GM21390 (cell line): ENCODE measurements at regions not wholly inside any gene's neighbourhood (a gene's known extent, or its start where the extent isn't known, plus 50 kb on each side); places are given as distances from the start of the nearest gene placed in this dataset.
A peak's percentile ranks its signal among the peaks of the same experiment; 100 is the strongest.
"Not testable (repeated sequence)": the region's sequence is repeated elsewhere in the genome, so short reads cannot be mapped to it uniquely, and the experiment has no call there.

Experiments used
- ATAC-seq: cut with Tn5 transposase; IDR thresholded peaks from one replicate; pipeline ENCODE4 v1.9.1; 2021; ENCODE audit not compliant: unreplicated experiment

DNA sequence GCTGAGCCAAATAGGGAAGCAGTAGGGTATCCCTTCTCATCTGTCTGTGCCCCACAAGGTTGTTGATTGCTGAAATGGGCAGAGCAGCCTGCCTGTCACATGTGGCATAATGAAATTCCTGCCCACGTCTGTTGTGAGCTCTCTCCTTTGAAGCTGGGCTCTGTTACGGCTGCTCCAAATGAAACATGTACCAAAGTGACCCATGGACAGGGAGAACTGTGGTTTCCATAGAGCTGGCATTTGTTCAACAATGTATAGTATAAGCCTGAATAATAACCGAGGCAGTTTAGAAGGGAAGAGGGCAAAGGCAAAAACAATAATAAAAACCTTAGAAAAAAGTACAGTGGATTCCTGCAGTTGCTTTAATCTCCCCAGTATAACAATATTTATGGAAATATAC is 149.7 kb downstream of the LYPLAL1 start:
- ATAC-seq = no peak

DNA sequence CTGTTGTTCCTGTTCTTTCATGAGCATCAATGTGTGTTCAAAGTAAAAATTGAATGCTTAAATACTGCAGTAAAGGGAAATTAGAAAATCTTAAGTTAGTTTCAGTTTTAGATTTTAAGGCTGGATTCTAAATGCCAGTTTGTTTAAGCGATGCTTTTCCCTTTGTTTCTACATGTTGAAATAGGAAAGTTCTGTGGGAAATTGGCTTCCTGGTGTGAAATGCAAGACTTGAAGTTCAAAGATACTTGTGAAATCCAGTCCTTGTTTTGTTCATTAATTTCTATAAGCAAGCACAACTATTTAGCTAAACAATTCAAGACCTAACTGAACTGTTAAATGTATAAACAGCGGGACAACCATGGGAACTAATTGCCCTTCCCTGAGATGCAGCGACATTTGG is 149.1 kb downstream of the LYPLAL1 start:
- ATAC-seq = no peak

DNA sequence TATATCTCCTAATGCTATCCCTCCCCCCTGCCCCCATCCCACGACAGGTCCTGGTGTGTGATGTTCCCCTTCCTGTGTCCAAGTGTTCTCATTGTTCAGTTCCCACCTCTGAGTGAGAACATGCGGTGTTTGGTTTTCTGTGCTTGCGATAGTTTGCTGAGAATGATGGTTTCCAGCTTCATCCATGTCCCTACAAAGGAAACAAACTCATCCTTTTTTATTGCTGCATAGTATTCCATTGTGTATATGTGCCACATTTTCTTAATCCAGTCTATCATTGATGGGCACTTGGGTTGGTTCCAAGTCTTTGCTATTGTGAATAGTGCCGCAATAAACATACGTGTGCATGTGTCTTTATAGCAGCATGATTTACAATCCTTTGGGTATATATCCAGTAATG is 146.9 kb downstream of the LYPLAL1 start:
- not testable (repeated sequence) for ATAC-seq

DNA sequence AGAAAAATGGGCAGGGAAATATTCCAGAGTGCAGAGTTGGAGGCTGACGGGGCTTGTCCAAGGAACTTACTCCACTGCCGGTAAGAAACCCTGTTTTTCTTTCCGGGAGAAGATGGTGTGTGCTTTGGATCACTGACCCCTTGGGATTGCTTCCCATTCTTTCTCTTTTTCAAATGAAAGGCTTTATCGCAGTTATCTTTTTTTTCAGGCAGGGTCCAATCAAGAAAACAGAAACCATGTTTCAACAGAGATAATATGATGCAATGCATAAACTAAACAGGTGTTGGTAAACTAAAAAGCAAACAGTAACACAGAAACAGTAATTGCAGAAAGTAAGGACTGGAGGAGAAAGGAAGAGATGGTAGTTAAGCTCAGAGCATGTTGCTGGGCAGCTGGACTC is 145.1 kb downstream of the LYPLAL1 start:
- no peak for ATAC-seq

DNA sequence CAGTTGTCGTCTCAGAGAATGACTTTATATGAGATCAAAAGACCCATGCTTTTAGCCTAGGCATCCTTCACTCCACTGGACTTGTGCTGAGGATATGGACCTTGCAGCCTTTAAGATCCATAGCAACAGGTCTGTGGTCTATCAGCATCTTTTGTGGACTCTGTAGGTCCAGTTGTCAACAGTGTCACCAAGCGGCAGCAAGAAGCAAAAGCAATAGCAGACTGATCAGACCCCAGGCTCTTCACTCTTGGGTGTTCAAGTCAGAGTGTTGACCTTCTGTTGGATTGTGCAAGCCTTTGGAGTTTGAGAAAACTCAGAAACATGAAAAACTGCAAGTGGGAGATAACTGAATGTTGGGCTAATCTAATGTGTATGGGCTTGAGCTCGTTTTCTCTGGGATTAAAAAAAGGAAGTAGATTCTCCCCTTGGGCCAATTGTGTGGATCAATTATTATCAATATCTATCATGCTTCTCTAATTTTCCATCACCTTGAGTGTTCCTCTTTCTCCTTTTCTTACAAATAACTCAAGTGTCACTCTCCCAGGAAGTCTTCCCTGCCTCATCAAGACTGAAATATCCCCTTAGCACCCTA is 144.2 kb downstream of the LYPLAL1 start:
- peak; percentile 74 for ATAC-seq

DNA sequence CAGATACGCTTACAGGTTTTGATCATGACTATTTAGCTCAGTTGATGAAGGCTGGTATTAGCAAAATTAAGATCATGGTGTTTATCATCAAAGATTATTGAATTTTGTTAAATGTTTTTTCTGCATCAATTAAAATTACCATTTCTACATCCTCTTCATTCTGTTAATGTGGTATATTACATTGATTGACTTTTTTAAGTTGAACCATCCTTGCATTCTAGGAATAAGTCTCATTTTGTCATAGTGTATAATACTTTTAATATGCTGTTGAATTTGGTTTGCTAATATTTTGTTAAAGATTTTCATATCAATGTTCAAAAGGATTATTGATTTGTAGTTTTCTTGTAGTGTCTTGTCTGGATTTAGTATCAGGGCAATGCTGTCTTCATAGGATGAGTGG is 142.4 kb downstream of the LYPLAL1 start:
- no peak for ATAC-seq

DNA sequence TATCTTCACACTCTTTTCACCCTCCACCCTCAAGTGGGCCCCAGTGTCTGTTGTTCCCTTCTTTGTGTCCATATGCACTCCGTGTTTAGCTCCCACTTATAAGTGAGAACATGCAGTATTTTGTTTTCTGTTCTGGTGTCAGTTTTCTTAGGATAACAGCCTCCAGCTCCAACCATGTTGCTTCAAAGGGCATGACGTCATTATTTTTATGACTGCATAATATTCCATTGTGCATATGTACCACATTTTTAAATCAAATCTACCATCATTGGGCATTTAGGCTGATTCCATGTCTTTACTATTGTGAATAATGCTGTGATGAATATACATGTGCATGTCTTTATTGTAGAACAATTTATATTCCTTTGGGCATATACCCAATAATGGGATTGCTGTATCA is 140.3 kb downstream of the LYPLAL1 start:
- no peak for ATAC-seq

DNA sequence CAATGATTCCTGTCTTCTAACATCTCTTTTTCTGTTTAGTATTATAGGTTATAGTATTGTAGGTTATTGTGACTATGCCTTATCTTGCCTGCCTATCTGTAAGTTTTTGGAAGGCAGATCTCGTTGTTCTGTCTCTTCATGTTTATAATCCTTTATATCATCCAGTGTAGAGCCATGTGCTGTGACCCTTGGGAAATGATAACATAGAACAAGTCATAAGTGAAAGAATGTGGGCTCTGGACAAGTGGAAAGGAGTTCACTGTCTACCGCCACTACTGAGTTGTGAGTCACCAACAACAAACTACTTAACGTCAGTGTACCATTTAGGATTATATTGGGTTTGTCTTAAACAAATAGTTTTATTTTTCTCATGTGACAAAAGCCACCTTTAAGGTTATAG is 139.3 kb downstream of the LYPLAL1 start:
- no peak for ATAC-seq

DNA sequence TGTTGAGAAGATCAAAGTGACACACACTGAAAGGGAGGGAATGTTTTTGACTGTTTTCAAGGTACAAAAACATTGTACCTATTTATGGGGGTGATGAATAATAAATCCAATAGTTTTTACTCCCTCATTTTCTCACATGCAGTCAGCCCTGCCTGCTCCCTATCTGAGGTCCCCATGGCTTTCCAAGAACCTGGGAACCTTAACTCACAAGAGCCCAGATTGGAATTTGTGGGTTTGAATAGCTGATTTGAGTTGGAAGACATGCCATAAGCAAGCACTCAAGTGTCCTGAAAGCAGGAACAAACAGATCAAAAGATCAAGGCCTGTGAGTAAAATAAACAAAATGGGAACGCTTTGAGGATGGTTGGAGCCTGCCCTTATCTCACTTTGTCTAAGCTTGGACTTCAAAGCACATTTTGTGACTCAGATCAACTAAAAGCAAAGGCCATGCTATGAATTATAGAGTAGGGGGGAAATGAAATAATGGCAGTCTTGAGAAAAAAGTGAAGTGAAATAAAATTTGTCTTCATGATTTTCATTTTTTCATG is 136.6 kb downstream of the LYPLAL1 start:
- no peak for ATAC-seq

DNA sequence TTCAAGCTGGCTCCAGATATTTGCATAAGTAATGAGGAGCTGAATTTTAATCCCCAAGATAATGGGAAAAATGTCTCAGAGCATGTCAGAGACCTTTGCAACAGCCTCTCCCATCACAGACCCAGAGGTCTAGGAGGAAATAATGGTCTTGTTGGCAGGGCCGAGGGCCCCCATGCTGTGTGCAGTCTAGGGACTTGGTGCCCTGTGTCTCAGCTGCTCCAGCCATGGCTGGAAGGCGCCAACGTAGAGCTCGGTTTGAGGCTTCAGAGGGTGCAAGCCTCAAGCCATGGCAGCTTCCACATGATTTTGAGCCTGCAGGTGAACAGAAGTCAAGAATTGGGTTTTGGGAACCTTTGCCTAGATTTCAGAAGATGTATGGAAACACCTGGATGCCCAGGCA is 134.7 kb downstream of the LYPLAL1 start:
- ATAC-seq = no peak

DNA sequence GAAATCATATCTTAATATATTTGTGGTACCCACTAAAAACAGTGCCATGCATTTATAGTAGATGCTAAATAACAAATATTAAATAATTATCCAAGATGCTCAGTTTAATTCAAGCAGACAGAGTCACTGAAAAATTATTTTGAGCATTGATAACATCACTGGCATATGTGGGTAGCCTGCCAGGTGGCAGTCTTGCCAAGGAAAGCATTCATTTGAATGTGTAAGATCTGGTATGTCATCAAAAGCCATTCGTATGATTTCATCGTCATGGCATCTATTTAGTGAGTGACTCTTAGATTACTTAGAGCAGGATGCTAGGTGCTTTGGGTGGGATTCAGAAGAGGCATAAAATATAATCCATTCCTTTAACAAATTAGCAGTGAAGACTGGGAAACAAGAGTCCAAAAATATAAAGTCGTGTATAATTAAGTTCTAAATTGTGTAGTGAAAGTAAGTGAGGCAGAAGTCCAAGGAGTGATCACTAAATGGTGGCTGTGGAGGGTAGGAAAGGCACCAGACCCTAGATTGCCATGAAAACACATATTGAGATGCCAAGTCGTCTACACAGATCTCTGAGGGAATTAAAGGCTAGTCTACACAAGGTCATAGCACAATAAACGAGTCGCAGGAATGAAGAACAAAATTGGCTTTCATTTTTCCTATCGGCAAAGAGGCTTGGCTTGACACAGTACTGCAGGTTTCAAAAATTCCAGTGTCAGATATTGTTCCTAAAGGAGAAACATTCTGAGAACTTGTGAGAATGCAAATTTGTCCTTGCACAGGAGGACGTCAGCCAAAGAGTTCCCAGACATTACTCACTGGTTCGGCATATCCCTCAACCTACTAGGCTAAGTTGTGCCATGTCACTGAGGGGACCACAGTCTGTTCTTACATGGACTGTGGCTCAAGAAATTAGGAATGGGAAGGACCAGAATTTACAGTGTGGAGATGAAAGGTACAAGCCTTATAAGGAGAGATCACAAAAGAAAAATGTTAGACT is 130.8 kb downstream of the LYPLAL1 start:
- no peak for ATAC-seq

DNA sequence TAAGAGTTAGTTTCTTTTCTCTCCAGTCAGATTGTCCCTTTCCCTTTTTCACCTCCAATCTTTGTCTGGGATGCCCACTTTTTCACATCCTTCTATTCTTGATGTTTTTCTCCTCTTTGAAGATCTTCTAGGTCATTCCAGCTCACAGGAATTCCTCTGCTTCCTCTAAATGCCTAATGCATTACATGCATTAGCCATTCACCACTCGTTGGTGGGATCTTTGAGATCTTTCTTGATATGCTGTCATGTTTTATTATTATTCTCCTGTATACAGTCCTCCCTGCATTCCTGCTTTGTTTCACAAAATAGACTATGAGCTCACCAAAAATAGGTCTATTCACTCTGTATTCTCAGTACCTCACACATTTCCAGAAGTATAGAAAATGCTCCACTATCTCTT is 129.0 kb downstream of the LYPLAL1 start:
- no peak for ATAC-seq

DNA sequence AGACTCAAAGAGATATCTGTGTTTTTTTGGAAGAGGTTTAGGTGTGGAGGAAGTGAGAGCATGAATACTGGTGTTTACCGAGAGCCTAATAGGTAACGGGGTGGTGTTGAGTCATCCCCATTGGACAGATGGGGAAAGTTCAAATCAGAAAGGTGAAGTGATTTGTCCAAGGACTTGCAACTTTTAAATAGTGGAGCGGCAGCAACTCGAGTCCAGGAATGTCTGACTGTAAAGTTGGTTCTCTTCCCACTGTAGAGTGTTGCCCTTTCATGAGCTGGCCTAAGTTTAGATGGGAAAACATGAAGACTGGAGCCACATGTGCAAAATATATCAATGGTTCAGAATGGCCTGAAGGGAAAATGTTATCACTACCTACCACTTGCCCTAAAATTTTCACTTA is 125.7 kb downstream of the LYPLAL1 start:
- ATAC-seq = no peak

DNA sequence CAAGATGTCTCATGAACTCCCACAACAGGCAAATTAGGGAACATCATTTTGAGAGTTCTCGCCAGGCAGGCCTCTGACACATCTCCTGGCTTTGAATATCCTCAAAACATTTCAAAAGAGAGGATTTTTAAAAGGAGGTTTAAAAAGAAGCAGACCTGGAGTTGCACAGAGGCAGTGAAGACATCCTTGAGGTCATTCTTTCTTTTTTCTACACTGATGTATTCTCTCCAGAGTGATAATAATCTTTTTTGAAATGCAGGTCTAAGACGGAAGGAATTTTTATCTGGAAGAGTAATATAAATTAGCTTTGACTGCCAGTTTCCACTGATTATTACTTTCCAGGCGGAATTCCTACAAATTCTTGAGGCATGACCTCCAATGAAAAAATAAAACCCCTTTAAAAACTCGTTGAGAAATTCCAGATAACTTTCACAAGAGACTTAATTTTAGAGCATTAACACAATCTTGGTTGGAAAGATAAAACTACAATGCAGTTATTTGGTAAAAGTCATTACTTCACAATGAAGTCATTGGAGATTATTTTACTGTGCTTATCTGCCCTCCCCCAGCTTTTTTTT is 125.0 kb downstream of the LYPLAL1 start:
- no peak for ATAC-seq

DNA sequence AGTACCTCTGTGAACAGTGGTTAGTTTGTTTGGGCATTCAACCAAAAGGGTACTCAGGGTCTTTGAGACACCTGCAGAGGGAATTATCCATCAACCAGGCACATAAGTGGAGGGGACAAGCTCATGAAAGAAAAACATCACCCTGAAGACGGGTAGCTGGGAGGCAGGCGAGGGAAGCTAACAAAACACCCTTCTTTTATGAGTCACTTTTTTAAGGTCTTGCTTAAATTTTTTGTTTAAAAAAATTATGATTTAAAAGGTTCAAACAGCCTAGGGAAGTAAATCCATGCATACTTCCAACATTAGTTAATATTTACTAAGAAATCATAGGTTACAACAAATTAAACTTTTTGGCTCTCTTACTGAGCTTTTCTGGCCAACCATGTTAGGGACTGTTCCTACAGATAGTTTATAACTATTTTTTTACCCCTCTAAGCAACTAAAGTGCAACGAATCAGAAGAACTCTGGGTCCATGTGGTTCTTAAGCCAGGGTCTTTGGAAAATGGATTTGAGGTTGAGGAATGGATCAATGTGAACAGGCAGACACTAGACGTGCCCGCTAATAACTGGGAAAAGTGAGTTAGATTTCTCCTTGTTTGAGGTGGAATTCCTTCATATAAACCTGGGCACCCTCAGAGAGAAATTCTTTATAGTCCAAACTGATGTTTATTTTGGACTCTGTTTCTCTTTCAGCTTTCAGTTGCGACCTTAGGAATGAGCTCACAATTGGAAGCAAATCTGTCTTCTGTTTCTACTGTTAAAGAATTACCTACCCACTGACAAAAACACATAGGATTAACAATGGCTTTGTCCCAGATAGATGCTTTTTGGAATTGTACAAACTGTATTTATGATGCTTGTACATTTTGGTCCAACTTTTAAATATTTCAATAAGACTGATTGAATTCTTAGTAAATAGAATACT is 123.0 kb downstream of the LYPLAL1 start:
- ATAC-seq = no peak

DNA sequence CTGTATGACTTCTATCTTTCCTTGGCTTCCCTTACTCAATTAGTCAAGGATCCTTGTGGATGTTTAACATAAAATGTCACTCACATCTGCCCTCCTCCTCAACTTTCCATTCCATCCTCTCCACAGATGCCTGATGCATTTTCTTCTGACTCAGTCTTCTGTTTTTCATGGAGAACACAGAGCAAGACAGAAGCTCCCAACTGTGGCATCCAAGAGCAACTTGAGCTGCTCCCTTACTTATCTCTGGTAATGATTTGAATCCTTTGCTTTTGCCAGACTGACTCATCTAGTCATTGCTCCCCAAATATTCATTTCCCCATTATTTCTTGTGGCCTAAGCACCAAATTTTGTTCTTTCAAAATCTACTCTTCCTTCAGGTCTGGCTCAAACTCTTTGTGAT is 120.6 kb downstream of the LYPLAL1 start:
- ATAC-seq = no peak

DNA sequence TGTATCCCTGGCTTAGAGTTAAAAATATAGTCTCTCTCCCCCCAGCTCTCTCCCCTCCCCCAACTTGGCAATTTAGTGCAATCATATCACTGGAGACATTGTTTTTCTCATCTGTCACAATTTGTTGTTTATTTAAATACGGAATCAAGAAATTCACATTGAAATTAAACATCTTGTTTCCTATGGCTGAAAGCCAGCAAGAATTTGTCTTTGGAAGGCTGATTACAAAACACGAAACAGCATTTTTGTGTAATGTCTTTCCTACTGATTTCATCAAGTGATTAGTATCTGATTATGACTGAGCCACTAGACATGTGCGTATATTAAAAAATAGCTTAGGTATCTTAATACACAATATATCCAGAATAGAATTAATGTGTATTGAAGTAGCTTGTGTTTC is 119.7 kb downstream of the LYPLAL1 start:
- no peak for ATAC-seq

DNA sequence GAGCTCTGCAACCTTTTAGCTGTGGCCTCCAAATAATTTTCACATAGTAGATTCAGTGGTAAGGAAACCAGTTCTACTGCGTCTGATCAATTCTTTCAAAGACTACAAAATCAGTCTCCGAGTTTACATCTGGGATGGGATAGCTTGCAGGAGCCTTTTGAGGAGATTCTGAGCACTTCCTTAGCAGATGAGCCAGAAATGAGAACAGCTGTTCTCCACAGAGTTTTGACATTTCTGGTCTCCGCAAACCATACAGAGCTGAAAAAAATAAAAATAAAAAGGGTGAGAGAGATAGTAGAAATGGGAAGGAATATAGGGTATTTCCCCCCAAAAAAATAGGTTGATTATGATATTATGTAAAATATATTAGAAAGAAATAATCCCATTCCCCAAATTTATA is 119.3 kb downstream of the LYPLAL1 start:
- no peak for ATAC-seq

DNA sequence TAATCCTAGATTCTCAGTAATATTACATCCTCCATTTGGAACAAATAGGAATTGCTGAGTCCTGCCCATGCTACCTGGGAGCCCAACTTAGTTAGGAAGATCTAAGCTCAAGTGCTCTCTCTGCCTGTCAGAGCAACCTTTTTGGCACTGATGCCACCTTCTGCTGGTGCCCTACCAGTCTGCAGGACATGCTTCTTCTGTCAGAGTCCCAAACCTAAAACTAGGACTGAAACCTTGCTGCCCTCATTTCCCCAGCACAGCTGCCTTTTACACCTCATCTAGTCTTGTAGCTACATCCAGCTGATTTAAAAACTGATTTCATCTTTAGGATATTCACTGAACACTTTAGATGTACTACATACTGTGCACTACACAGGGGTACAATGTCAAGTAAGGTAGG is 118.7 kb downstream of the LYPLAL1 start:
- no peak for ATAC-seq

DNA sequence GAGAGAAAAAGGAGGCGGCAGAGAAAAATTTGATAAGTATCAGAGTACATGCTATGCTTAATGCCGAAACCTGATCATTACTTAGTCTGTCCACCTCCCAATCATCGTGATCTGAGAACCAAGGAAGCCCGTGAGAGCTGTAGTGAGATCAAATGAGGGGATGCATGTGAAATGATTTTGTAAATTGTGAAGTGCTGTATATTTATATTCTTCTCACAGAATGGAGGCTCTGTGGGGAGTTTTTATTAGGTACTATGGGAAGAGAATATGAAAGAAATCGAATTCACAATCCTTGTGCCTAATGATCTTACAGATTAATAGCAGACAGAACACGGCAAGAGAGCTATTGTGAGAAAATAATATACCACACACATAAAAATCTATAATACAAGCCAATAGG is 115.5 kb downstream of the LYPLAL1 start:
- no peak for ATAC-seq

DNA sequence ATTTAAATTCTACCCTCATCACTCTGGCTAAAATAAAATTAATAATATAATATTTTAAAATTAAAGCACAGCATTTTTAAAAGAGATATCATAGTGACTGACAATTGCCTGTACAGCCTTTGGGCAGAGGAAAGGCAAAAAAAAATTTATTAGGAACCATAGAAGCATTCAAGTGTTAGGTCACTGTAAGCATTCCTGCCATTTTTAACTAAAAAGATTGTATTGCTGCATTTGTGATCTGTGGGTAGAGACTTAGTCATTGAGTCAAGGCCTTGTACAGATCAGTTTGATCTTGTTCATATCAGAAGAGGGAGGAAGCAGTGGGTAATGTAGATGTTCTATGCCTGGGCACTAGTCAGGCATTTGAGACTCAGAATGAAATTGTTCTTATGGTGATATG is 109.9 kb downstream of the LYPLAL1 start:
- no peak for ATAC-seq
